ENCODE measurements at regions not wholly inside any gene's neighbourhood (a gene's known extent, or its start where the extent isn't known, plus 50 kb on each side); places are given as distances from the start of the nearest gene placed in this dataset.

- no peak overlapping the region for H3K4me3 ChIP-seq (ENCODE audit: low read depth, low read length)
- TF ChIP-seq CTCF (IDR thresholded peaks at IDR 0.05; ENCODE audit: borderline replicate concordance, insufficient read depth, low read depth, low read length): no peak
Observed at GRCh38 chr13:30366088-30366487, 56.2 kb upstream of the UBE2L5 start.

GRCh38 chr13:30367296-30367695, 55.0 kb upstream of the UBE2L5 start:
- no peak for TF ChIP-seq CTCF (IDR thresholded peaks at IDR 0.05; ENCODE audit: borderline replicate concordance, insufficient read depth, low read depth, low read length)
- no peak overlapping the region for H3K4me3 ChIP-seq (ENCODE audit: low read depth, low read length)

DNA sequence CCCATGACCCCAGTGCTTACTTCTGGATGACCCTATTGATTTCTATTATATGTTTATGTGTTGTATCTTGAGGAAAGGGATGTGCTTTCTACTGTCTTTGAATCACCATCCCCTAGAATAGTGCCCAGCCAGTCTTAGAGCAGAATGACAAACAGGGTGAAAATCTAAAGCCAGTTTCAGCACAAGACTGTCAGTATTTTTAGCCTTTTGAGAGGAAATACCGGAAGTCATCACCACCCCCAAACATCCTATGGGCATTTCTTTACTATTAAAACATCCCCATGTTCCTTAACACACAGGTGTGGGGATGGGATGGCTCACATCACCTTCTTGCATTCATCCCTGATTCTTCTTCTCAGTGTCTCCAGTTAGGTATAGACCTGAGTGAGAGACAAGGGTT, 52.1 kb upstream of the UBE2L5 start:
- no peak for TF ChIP-seq CTCF (IDR thresholded peaks at IDR 0.05; ENCODE audit: borderline replicate concordance, insufficient read depth, low read depth, low read length)
- H3K4me3 ChIP-seq (ENCODE audit: low read depth, low read length): no peak overlapping the region

GRCh38 chr13:30370916-30371521, 51.3 kb upstream of the UBE2L5 start:
- H3K4me3 ChIP-seq (ENCODE audit: low read depth, low read length): no peak overlapping the region
- TF ChIP-seq CTCF (IDR thresholded peaks at IDR 0.05; ENCODE audit: borderline replicate concordance, insufficient read depth, low read depth, low read length): no peak

DNA sequence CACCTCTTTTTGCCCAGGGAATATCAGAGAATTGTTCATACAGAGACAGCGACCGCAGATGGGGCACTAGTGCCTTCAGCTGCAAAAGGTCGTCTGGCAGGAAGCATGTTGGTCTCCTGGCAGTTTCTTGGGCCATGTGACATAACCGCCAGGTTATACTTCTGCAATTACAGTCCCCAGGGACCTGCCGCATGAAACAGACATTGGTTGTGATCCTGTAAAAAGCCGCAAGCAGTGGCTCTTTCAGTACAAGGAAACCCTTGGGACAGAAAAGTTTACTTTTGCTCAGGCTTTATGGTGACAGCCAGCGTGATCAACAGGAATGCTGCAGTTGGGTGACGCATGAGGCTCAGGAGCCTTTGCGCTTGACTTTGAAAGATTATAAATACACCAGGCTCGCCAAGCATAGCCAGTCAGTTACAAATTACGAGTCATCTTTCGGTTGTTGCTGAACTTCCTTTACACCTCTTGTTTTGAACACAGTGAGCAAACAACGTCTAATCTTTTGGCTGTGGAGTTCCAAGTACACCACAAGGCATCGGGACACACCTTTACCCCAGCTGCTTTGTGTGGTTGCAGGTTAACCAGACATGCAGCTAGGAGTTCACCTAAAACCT, 50.5 kb upstream of the UBE2L5 start:
- peak overlapping the region; percentile 17 for H3K4me3 ChIP-seq (ENCODE audit: low read depth, low read length)

More for the DNA sequence above, 50.5 kb upstream of the UBE2L5 start:
- TF ChIP-seq CTCF (IDR thresholded peaks at IDR 0.05; ENCODE audit: borderline replicate concordance, insufficient read depth, low read depth, low read length): no peak
